Loucy (cell line): ENCODE measurements at regions not wholly inside any gene's neighbourhood (a gene's known extent, or its start where the extent isn't known, plus 50 kb on each side); places are given as distances from the start of the nearest gene placed in this dataset.

Experiments
- H2AFZ ChIP-seq: fragments of 200-600 bp; sonication (generic); 2 replicates; pipeline ENCODE4 v1.6.0; 2016; ENCODE audit warnings: antibody characterized with exemption, mild to moderate bottlenecking, low read length, moderate library complexity
- H3F3A ChIP-seq: fragments of 200-600 bp; 2 replicates; pipeline ENCODE4 v1.6.0; 2016; ENCODE audit warnings: antibody characterized with exemption, low read depth, mild to moderate bottlenecking
- H3K27me3 ChIP-seq: fragments of 200-600 bp; sonication (generic); 2 replicates; pipeline ENCODE4 v1.6.1; 2014; ENCODE audit warnings: low read length, mild to moderate bottlenecking; ENCODE audit not compliant: insufficient read depth, poor library complexity, severe bottlenecking
- H3K36me3 ChIP-seq: fragments of 200-600 bp; sonication (generic); 2 replicates; pipeline ENCODE4 v1.6.1; 2016; ENCODE audit warnings: low read length; ENCODE audit not compliant: insufficient read depth
- H3K4me1 ChIP-seq: fragments of 200-600 bp; sonication (generic); 2 replicates; pipeline ENCODE4 v1.5.1; 2014; ENCODE audit warnings: low read length, mild to moderate bottlenecking; ENCODE audit not compliant: insufficient read depth, poor library complexity, severe bottlenecking
- H3K4me2 ChIP-seq: fragments of 200-600 bp; sonication (generic); 2 replicates; pipeline ENCODE4 v1.6.0; 2014; ENCODE audit warnings: antibody characterized with exemption, low read length, low read depth, mild to moderate bottlenecking; ENCODE audit not compliant: poor library complexity, severe bottlenecking
- H3K4me3 ChIP-seq: fragments of 200-600 bp; sonication (generic); 2 replicates; pipeline ENCODE4 v1.5.1; 2014; ENCODE audit warnings: low read length, mild to moderate bottlenecking, mixed read lengths; ENCODE audit not compliant: poor library complexity, severe bottlenecking
- H3K79me2 ChIP-seq: fragments of 200-600 bp; sonication (generic); 2 replicates; pipeline ENCODE4 v1.6.1; 2014; ENCODE audit warnings: low read length; ENCODE audit not compliant: insufficient read depth
- H3K9ac ChIP-seq: fragments of 200-600 bp; sonication (generic); 2 replicates; pipeline ENCODE4 v1.6.0; 2014; ENCODE audit warnings: mild to moderate bottlenecking, low read depth, low read length, moderate library complexity; ENCODE audit not compliant: poor library complexity, severe bottlenecking
- H3K9me2 ChIP-seq: fragments of 200-600 bp; sonication (generic); replicated peaks from 2 replicates; pipeline ENCODE4 v1.6.1; 2016; ENCODE audit warnings: low read depth, low read length, mixed read lengths
- H3K9me3 ChIP-seq: fragments of 200-600 bp; sonication (generic); 2 replicates; pipeline ENCODE4 v1.6.1; 2014; ENCODE audit warnings: mild to moderate bottlenecking, antibody characterized with exemption, low read length, low read depth; ENCODE audit not compliant: insufficient read depth
- H4K20me1 ChIP-seq: fragments of 200-600 bp; sonication (generic); 2 replicates; pipeline ENCODE4 v1.6.0; 2014; ENCODE audit warnings: antibody characterized with exemption, low read length, mild to moderate bottlenecking; ENCODE audit not compliant: insufficient read depth, poor library complexity, severe bottlenecking
- EZH2phosphoT487 ChIP-seq: fragments of 200-600 bp; IDR thresholded peaks from 2 replicates; pipeline ENCODE4 v1.6.1; 2018; ENCODE audit warnings: antibody characterized with exemption, mild to moderate bottlenecking, moderate library complexity, borderline replicate concordance
- TF ChIP-seq, protein P1 (sequence below): fragments of 200-600 bp; sonication (generic); conservative IDR thresholded peaks from 2 replicates; pipeline ENCODE4 v1.5.1; 2014; ENCODE audit warnings: mild to moderate bottlenecking, antibody characterized with exemption, low read length

GRCh38 chr5:118379470-118379869 lies 608.9 kb downstream of the DTWD2 start:
- H4K20me1 ChIP-seq = no peaks in the 10 kb centered on the region
- no peaks in the 10 kb centered on the region for H3K9me2 ChIP-seq
- H3K79me2 ChIP-seq = no peaks in the 10 kb centered on the region
- H3F3A ChIP-seq = no peaks in the 10 kb centered on the region
- no peak overlapping the region for H2AFZ ChIP-seq
- no peaks in the 10 kb centered on the region for H3K27me3 ChIP-seq
- no peak overlapping the region for H3K4me2 ChIP-seq
- no peak overlapping the region for H3K4me3 ChIP-seq
- H3K36me3 ChIP-seq = no peaks in the 10 kb centered on the region
- TF ChIP-seq EZH2phosphoT487 = no peak
- TF ChIP-seq, protein P1, sequence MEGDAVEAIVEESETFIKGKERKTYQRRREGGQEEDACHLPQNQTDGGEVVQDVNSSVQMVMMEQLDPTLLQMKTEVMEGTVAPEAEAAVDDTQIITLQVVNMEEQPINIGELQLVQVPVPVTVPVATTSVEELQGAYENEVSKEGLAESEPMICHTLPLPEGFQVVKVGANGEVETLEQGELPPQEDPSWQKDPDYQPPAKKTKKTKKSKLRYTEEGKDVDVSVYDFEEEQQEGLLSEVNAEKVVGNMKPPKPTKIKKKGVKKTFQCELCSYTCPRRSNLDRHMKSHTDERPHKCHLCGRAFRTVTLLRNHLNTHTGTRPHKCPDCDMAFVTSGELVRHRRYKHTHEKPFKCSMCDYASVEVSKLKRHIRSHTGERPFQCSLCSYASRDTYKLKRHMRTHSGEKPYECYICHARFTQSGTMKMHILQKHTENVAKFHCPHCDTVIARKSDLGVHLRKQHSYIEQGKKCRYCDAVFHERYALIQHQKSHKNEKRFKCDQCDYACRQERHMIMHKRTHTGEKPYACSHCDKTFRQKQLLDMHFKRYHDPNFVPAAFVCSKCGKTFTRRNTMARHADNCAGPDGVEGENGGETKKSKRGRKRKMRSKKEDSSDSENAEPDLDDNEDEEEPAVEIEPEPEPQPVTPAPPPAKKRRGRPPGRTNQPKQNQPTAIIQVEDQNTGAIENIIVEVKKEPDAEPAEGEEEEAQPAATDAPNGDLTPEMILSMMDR = no peak
- H3K4me1 ChIP-seq = no peaks in the 10 kb centered on the region
- H3K9me3 ChIP-seq = no peaks in the 10 kb centered on the region
- no peak overlapping the region for H3K9ac ChIP-seq

DNA sequence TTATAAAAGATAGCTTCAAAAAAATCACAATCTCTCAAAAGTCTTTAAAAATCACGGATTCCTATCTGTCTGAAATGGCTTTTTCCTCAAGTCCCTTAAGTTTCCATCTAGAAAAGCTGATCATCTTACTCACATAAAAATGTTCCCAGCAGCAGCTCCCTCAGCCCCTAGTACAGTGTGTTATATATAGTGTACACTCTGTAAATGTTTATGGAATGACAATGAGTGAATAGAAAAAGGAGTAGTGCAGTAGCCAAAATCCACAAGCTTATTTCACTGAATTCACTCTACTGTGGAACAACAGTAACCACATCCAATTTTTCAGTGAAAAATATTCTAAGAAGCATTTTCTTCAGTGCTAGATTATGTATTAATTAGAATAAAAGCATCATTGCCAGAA lies 609.4 kb downstream of the DTWD2 start:
- H3K4me1 ChIP-seq = no peaks in the 10 kb centered on the region
- no peak for TF ChIP-seq EZH2phosphoT487
- TF ChIP-seq, protein P1 = no peak

DNA sequence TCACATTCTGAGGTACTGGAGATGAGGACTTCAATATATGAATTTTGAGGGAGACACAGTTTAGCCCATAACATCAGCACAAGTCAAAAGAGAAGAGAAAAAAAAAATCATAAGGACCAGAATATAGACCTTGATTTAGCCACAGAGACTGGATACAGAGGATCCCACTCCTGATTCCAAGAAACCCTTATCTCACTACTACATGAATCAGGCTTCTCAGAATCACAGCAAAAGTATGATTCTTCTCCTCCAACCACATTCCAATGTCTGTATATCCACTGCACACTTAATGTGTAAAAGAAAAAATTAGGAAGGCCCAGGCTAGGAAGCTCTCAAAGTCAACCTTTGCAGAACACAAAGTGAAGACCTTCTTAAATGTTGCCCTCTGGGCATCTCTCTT lies 610.9 kb downstream of the DTWD2 start:
- Histone ChIP-seq H3K4me3 (no peak overlapping the region), H3F3A (no peaks in the 10 kb centered on the region), H3K4me1 (no peaks in the 10 kb centered on the region), H3K9me2 (no peaks in the 10 kb centered on the region), H3K9me3 (no peaks in the 10 kb centered on the region), H3K9ac (no peak overlapping the region), H3K36me3 (no peaks in the 10 kb centered on the region), H4K20me1 (no peaks in the 10 kb centered on the region), H2AFZ (no peak overlapping the region), H3K79me2 (no peaks in the 10 kb centered on the region), H3K27me3 (no peaks in the 10 kb centered on the region), H3K4me2 (no peak overlapping the region)
- TF ChIP-seq, protein P1 = no peak
- TF ChIP-seq EZH2phosphoT487 = no peak

More for the DNA sequence above, 609.4 kb downstream of the DTWD2 start:
- no peak overlapping the region for H2AFZ ChIP-seq
- H3F3A ChIP-seq = no peaks in the 10 kb centered on the region
- H3K9me3 ChIP-seq = no peaks in the 10 kb centered on the region
- H3K36me3 ChIP-seq = no peaks in the 10 kb centered on the region
- no peak overlapping the region for H3K4me2 ChIP-seq
- no peaks in the 10 kb centered on the region for H4K20me1 ChIP-seq
- H3K27me3 ChIP-seq = no peaks in the 10 kb centered on the region
- no peak overlapping the region for H3K4me3 ChIP-seq
- no peaks in the 10 kb centered on the region for H3K79me2 ChIP-seq
- no peaks in the 10 kb centered on the region for H3K9me2 ChIP-seq
- no peak overlapping the region for H3K9ac ChIP-seq
